ENCODE measurements at regions not wholly inside any gene's neighbourhood (a gene's known extent, or its start where the extent isn't known, plus 50 kb on each side); places are given as distances from the start of the nearest gene placed in this dataset.
"Not testable (repeated sequence)": the region's sequence is repeated elsewhere in the genome, so short reads cannot be mapped to it uniquely, and the experiment has no call there.

- DNase-seq, result peak in 1 of 2 donors; percentile 6
Observed at GRCh38 chr15:100769043-100769974, 110.3 kb upstream of the ALDH1A3 start.

- no peak for DNase-seq
Observed at GRCh38 chr15:100769975-100770340, 109.7 kb upstream of the ALDH1A3 start.

- DNase-seq, result peak in 1 of 2 donors; percentile 5
Observed at GRCh38 chr15:100770661-100771584, 108.7 kb upstream of the ALDH1A3 start.

- peak in 1 of 2 donors; percentile 1 for DNase-seq
Observed at GRCh38 chr15:100771746-100772145, 107.9 kb upstream of the ALDH1A3 start.

GRCh38 chr15:100772478-100772877 is 107.2 kb upstream of the ALDH1A3 start:
- peak in 1 of 2 donors; percentile 1 for DNase-seq

GRCh38 chr15:100772892-100773520 is 106.6 kb upstream of the ALDH1A3 start:
- DNase-seq, result peak in 1 of 2 donors; percentile 1

DNA sequence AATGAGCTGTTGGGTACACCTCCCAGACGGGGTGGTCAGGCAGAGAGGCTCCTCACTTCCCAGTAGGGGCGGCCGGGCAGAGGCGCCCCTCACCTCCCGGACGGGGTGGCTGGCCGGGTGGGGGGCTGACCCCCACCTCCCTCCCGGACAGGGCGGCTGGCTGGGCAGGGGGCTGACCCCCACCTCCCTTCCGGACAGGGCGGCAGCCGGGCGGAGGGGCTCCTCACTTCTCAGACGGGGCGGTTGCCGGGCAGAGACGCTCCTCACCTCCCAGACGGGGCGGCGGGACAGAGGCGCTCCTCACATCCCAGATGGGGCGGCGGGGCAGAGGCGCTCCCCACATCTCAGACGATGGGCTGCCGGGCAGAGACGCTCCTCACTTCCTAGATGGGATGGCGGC is 105.6 kb upstream of the ALDH1A3 start:
- DNase-seq, result not testable (repeated sequence)

DNA sequence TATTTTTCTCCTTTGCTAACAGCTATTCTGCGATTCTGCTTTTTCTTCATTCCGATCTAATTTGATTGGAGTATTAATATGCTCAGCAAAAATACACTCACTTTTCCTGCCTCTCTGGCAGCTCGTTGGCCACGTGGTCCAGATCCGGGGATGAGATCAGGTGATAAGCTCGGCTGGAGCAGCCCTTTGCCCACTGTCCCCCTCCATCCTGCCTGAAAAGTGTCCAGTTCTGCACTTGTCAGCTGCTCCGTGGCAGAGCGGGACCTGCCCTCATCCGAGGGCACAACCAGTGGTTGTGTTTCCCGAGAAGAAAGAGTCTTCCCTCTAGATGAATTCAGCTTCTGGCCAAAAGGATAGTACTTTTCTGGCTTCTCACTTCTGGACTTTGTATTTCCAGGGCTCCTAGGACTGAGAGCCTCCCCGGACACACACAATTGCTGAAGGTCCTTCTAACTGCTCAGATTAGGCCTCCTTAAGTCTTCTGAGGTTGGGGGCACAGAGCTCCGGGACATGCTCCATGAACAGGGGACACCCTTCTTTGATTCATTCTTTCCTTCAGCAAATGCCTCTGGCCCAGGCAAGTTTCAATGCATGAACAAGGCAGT is 103.9 kb upstream of the ALDH1A3 start:
- peak in 1 of 2 donors; percentile 4 for DNase-seq

- DNase-seq, result no peak
Observed at GRCh38 chr15:100777821-100778220, 101.8 kb upstream of the ALDH1A3 start.

DNA sequence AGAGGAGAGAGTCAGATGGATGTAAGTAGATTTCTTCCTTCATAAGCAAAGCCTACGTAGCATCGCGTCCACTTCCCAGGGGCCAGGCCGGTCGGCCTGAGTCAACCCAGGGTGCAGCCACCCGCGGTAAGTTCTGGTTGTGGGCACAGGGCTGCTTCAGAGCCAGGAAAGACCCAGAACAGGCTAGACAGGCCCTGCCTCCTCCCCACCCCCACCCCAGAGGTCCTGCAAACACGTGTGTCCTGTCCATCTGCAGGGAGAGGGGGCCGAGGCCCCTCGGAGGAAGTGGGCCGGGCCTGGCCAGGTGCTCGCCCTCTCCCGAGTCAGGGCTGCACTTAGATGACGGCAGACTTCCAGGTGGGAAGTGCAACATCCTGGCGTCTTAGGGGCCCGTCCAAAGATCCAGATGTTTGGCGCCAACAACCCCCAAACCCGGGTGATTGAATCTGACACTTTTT is 100.8 kb upstream of the ALDH1A3 start:
- DNase-seq, result peak in 1 of 2 donors; percentile 9

- peak in 1 of 2 donors; percentile 1 for DNase-seq
Observed at GRCh38 chr15:100779331-100780207, 100.1 kb upstream of the ALDH1A3 start.

- no peak for DNase-seq
Observed at GRCh38 chr15:100780208-100780800, 99.3 kb upstream of the ALDH1A3 start.

- peak in 1 of 2 donors; percentile 10 for DNase-seq
Observed at GRCh38 chr15:100781061-100781960, 98.3 kb upstream of the ALDH1A3 start.

GRCh38 chr15:100781961-100782530 is 97.6 kb upstream of the ALDH1A3 start:
- no peak for DNase-seq

GRCh38 chr15:100783291-100783690 is 96.3 kb upstream of the ALDH1A3 start:
- peak in 1 of 2 donors; percentile 11 for DNase-seq

GRCh38 chr15:100783760-100784492 is 95.7 kb upstream of the ALDH1A3 start:
- DNase-seq, result peak in 1 of 2 donors; percentile 9

- DNase-seq, result peak in 1 of 2 donors; percentile 1
Observed at GRCh38 chr15:100784493-100785180, 95.0 kb upstream of the ALDH1A3 start.
